ENCODE measurements at regions not wholly inside any gene's neighbourhood (a gene's known extent, or its start where the extent isn't known, plus 50 kb on each side); places are given as distances from the start of the nearest gene placed in this dataset.
"Not testable (repeated sequence)": the region's sequence is repeated elsewhere in the genome, so short reads cannot be mapped to it uniquely, and the experiment has no call there.

DNA sequence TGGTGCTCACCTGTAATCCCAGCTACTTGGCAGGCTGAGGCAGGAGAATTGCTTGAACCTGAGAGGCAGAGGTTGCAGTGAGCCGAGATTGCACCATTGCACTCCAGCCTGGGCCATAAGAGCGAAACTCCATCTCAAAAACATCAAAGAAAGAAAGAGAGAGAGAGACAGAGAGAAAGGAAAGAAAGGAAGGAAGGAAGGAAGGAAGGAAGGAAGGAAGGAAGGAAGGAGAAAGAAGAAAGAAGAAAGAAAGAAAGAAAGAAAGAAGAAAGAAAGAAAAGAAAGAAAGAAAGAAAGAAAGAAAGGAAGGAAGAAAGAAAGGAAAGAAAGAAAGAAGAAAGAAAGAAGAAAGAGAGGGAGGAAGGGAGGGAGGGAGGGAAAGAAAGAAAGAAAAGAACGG is 69.4 kb upstream of the SLC25A33 start:
- TF ChIP-seq, protein P1, sequence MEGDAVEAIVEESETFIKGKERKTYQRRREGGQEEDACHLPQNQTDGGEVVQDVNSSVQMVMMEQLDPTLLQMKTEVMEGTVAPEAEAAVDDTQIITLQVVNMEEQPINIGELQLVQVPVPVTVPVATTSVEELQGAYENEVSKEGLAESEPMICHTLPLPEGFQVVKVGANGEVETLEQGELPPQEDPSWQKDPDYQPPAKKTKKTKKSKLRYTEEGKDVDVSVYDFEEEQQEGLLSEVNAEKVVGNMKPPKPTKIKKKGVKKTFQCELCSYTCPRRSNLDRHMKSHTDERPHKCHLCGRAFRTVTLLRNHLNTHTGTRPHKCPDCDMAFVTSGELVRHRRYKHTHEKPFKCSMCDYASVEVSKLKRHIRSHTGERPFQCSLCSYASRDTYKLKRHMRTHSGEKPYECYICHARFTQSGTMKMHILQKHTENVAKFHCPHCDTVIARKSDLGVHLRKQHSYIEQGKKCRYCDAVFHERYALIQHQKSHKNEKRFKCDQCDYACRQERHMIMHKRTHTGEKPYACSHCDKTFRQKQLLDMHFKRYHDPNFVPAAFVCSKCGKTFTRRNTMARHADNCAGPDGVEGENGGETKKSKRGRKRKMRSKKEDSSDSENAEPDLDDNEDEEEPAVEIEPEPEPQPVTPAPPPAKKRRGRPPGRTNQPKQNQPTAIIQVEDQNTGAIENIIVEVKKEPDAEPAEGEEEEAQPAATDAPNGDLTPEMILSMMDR (optimal IDR thresholded peaks at IDR 0.05 in 1 of 3, IDR thresholded peaks at IDR 0.05 in 1 of 3, conservative IDR thresholded peaks at IDR 0.05 in 1 of 3; ENCODE audit: extremely low read depth in 1 of 3, insufficient read depth in 2 of 3, low read length in 3 of 3): not testable (repeated sequence)
- TF ChIP-seq EZH2 (IDR thresholded peaks at IDR 0.05; ENCODE audit: low read length): not testable (repeated sequence)

All from keratinocyte (primary cell).